Stimulated activated naive B cell treated with anti-CD40 and anti-IgM and Interleukin-4, amounts not matched to agents 10 μg/mL and 1 μg/mL and 100 μg/mL, for 72 hours (primary cell): ENCODE measurements at regions not wholly inside any gene's neighbourhood (a gene's known extent, or its start where the extent isn't known, plus 50 kb on each side); places are given as distances from the start of the nearest gene placed in this dataset.

ENCODE experiments used
- ATAC-seq, 2 donors: fragments of 150-1000 bp; cut with Tn5 transposase; replicated peaks; 2 replicates each; pipeline ENCODE4 v1.10.0; 2021; ENCODE audit warnings: moderate library complexity in 1 of 2
- DNase-seq: peaks from one replicate; pipeline ENCODE4 v3.0.0; 2021
- H3K27ac Mint-ChIP-seq: one replicate; pipeline ENCODE4 v1.8.0; 2022; ENCODE audit warnings: mild to moderate bottlenecking, mixed read lengths
- H3K27me3 Mint-ChIP-seq, 2 donors: one replicate each; pipeline ENCODE4 v1.8.0; 2022; ENCODE audit warnings: mixed read lengths in 2 of 2
- H3K36me3 Mint-ChIP-seq, 2 donors: one replicate each; pipeline ENCODE4 v1.8.0; 2022; ENCODE audit warnings: mixed read lengths in 2 of 2, mild to moderate bottlenecking in 1 of 2
- H3K4me1 Mint-ChIP-seq, 2 donors: one replicate each; pipeline ENCODE4 v1.8.0; 2022; ENCODE audit warnings: mixed read lengths in 2 of 2, mild to moderate bottlenecking in 1 of 2
- H3K4me3 Mint-ChIP-seq, 2 donors: one replicate each; pipeline ENCODE4 v1.8.0; 2022; ENCODE audit warnings: mild to moderate bottlenecking in 2 of 2, mixed read lengths in 2 of 2, moderate library complexity in 1 of 2
- H3K9me3 Mint-ChIP-seq, 2 donors: one replicate each; pipeline ENCODE4 v1.8.0; 2022; ENCODE audit warnings: mixed read lengths in 2 of 2, mild to moderate bottlenecking in 1 of 2

DNA sequence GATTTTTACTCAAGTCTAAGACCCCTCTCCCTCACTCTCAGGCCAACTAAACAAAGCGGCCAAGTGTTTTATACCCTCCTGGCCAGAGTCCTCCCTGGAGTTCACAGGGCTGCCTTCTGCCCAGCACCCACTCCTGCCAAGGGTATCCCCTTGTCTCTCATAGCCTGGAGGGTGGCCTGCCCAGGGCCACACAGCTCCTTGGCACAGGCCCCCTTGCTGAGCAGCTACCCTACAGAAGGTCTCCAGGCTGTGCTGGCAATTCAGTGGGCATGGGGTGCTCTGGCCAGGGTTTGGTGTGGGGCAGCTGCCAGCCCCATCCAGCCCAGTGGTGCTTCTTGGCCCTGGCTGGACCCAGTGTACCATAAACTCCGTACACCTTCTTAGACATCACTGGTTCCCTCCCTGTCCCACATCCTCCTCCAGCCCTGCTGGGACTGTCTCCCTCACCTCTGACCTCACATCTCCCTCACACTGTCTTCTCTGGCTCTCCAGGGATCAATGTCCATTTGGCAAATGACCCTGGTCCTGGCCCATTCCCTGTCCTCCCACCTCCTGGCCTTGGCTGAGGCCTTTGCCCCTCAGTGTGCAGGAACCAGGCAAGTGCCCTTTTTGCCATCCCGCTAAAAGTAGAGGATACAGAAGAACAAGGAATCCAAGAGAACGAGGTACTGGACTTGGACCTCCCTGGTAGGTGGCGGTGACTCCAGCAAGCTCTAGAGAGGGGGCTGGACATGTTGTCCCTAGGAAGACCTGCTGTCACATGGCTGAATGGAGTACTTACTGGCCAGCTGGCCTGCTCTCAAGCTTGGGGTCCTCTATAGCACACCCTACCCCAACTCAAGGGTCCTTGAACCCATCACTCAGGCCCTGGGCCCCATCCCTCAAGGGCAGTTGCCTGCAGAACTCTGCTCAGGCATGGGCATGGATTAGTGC is 50.0 kb upstream of the TRPM1 start:
- Mint-ChIP-seq H3K27ac (no peak overlapping the region), H3K36me3 (no peaks in the 10 kb centered on the region), H3K4me3 (no peak overlapping the region), H3K4me1 (no peaks in the 10 kb centered on the region), H3K9me3 (no peaks in the 10 kb centered on the region), H3K27me3 (peaks cover 11 to 14% of the 10 kb centered on the region in 2 donors)
- ATAC-seq = no peak
- no peak for DNase-seq

DNA sequence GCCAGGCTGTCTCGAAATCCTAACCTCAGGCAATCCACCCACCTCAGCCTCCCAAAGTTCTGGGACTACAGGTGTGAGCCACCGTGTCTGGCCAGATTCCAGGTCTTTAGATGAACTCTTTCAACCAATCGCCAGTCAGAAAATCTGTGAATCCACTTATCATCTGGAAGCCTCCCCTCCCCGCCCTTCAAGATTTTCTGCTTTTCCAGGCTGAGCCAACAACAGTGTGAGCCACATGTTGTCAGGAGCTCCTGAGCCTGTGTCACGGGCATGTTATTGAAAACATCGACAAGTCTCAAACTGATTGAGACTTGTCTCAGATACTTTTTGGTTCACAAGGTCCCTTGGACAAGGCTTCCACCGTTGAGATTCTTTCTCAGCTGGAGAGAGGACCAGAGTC is 52.0 kb upstream of the TRPM1 start:
- no peak for ATAC-seq
- H3K36me3 Mint-ChIP-seq = no peaks in the 10 kb centered on the region
- no peak overlapping the region for H3K4me3 Mint-ChIP-seq
- no peaks in the 10 kb centered on the region for H3K4me1 Mint-ChIP-seq
- H3K27me3 Mint-ChIP-seq = peaks cover 11 to 14% of the 10 kb centered on the region in 2 donors
- DNase-seq = no peak
- no peak overlapping the region for H3K27ac Mint-ChIP-seq
- no peaks in the 10 kb centered on the region for H3K9me3 Mint-ChIP-seq

GRCh38 chr15:31155151-31155550 is 53.6 kb upstream of the TRPM1 start:
- Mint-ChIP-seq H3K4me3 (no peak overlapping the region), H3K4me1 (no peaks in the 10 kb centered on the region), H3K27me3 (peaks cover under 1 to 9% of the 10 kb centered on the region in 2 donors), H3K9me3 (no peaks in the 10 kb centered on the region), H3K27ac (no peak overlapping the region), H3K36me3 (no peaks in the 10 kb centered on the region)
- ATAC-seq (no peak), DNase-seq (no peak)

GRCh38 chr15:31156226-31156625 is 54.7 kb upstream of the TRPM1 start:
- no peaks in the 10 kb centered on the region for H3K4me1 Mint-ChIP-seq
- H3K27ac Mint-ChIP-seq = no peak overlapping the region
- H3K36me3 Mint-ChIP-seq = no peaks in the 10 kb centered on the region
- no peak overlapping the region for H3K4me3 Mint-ChIP-seq
- no peaks in the 10 kb centered on the region for H3K9me3 Mint-ChIP-seq
- H3K27me3 Mint-ChIP-seq = peaks cover 0 to 8% of the 10 kb centered on the region in 2 donors
- ATAC-seq = no peak
- DNase-seq = no peak

DNA sequence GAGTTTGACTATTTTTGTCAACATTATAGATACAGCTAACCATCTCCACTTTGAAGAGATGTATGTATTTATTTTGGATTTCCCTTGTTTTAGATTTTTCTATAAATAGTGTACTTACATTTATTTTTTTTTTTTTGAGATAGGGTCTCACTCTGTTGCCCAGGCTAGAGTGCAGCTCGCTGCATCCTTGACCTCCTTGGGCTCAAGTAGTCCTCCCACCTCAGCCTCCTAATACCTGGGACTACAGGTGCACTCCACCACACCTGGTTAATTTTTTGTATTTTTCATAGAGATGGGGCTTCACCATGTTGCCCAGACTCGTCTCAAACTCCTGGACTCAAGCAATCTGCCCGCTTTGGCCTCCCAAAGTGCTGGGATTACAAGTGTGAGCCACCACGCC is 55.3 kb upstream of the TRPM1 start:
- Mint-ChIP-seq H3K9me3 (no peaks in the 10 kb centered on the region), H3K27ac (no peak overlapping the region), H3K27me3 (peaks cover 0 to 3% of the 10 kb centered on the region in 2 donors), H3K4me1 (no peaks in the 10 kb centered on the region), H3K4me3 (no peak overlapping the region), H3K36me3 (no peaks in the 10 kb centered on the region)
- ATAC-seq (no peak), DNase-seq (no peak)

DNA sequence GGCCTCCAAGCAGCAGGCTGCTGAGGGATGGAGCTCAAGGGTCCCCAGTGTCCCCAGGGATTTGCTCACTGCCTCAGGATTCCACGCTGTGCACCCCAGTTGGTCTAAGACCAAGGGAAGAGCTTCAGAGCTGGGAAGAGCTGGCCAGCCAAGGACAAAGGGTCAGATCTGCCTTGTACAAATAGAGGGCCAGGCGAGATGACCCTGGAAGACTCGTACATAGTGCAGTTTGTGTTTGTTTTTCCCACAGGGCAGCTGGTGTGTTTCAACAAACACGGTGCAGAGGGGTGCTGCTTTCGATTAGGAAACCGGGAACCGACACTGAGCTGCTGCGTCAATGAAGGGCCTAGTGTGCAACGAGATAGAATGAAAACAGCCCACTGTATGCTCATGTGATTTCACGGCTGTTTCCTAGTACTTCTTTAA is 56.1 kb upstream of the TRPM1 start:
- Mint-ChIP-seq H3K27me3 (peaks cover 6 to 9% of the 10 kb centered on the region in 2 donors), H3K9me3 (no peaks in the 10 kb centered on the region), H3K36me3 (no peaks in the 10 kb centered on the region), H3K4me1 (peaks cover 0 to under 1% of the 10 kb centered on the region in 2 donors), H3K27ac (no peak overlapping the region), H3K4me3 (no peak overlapping the region)
- DNase-seq (no peak), ATAC-seq (no peak)

DNA sequence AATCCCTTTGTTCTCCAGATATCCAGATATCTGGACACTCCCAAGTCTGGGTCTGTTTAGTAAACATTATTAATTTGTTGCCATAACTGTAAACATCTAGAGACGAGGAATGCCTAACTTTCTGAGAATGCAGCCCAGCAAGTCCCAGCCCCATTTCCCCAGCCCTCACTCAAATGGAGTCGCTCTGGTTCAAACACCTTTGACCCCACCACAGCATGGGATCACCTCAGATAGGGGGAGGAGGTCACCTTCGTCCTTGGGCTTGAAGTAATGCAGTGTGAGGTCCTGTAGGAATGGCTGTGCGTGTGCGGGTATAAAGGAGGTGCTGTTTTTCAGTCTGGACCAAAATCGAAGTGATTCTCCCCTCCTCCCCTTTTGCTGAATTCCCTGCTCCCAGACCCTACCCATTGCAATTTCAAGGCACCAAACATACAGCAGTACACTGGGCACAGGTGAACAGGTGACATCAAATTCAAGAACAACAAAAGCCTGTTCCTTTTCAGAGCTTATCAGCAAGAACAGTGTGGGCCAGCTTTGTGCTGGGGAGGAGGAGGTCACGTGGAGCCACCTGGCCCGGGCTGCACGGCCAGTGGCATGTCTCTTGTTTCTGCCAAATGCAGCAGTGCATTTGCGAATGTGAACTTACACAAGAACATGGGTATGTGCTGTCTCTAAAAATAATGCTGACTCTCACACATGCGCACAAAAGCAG is 57.5 kb upstream of the TRPM1 start:
- ATAC-seq (no peak), DNase-seq (no peak)
- H3K9me3 Mint-ChIP-seq = no peaks in the 10 kb centered on the region
- H3K36me3 Mint-ChIP-seq = no peaks in the 10 kb centered on the region
- H3K4me1 Mint-ChIP-seq = peaks cover 0 to 2% of the 10 kb centered on the region in 2 donors
- H3K27ac Mint-ChIP-seq = no peak overlapping the region
- peaks cover 16 to 22% of the 10 kb centered on the region in 2 donors for H3K27me3 Mint-ChIP-seq
- H3K4me3 Mint-ChIP-seq = no peak overlapping the region

- Mint-ChIP-seq H3K27ac (no peak overlapping the region), H3K36me3 (no peaks in the 10 kb centered on the region), H3K4me1 (peaks cover 0 to 2% of the 10 kb centered on the region in 2 donors), H3K9me3 (no peaks in the 10 kb centered on the region), H3K4me3 (no peak overlapping the region), H3K27me3 (peaks cover 16 to 22% of the 10 kb centered on the region in 2 donors)
- ATAC-seq (no peak), DNase-seq (no peak)
These were observed 58.3 kb upstream of the TRPM1 start for GRCh38 chr15:31159837-31160236.

GRCh38 chr15:31160297-31160696 is 58.8 kb upstream of the TRPM1 start:
- ATAC-seq (no peak), DNase-seq (no peak)
- Mint-ChIP-seq H3K9me3 (no peaks in the 10 kb centered on the region), H3K4me3 (no peak overlapping the region), H3K27ac (no peak overlapping the region), H3K36me3 (no peaks in the 10 kb centered on the region), H3K27me3 (peaks cover 16 to 22% of the 10 kb centered on the region in 2 donors), H3K4me1 (peaks cover 0 to 2% of the 10 kb centered on the region in 2 donors)

- H3K36me3 Mint-ChIP-seq = no peaks in the 10 kb centered on the region
- peaks cover 16 to 22% of the 10 kb centered on the region in 2 donors for H3K27me3 Mint-ChIP-seq
- ATAC-seq (no peak), DNase-seq (no peak)
- H3K9me3 Mint-ChIP-seq = no peaks in the 10 kb centered on the region
- H3K4me1 Mint-ChIP-seq = peaks cover 0 to 2% of the 10 kb centered on the region in 2 donors
- H3K4me3 Mint-ChIP-seq = no peak overlapping the region
- no peak overlapping the region for H3K27ac Mint-ChIP-seq
These were observed 59.4 kb upstream of the TRPM1 start for GRCh38 chr15:31160740-31161495.

DNA sequence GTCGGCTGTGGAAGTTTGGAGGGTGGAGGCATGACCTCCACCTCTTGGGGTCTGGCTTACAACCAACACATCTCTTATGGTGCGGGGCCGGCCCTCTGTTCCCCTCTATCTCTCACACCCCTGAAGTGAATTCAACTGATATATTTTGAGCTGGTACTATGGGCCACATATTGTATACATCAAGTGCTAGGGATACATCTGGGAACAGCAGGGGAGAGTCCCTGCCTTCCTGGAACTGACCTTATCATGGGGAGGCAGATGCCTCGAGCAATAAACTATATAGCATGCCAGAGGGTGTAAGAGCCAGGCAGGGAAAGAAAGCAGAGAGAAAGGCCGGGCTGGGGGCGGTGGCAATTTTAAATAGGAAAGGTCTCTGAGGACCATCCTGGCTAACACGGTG is 60.4 kb upstream of the TRPM1 start:
- peaks cover 0 to 2% of the 10 kb centered on the region in 2 donors for H3K4me1 Mint-ChIP-seq
- no peak overlapping the region for H3K27ac Mint-ChIP-seq
- no peaks in the 10 kb centered on the region for H3K9me3 Mint-ChIP-seq
- no peak overlapping the region for H3K4me3 Mint-ChIP-seq
- DNase-seq = no peak
- no peak for ATAC-seq
- H3K27me3 Mint-ChIP-seq = peaks cover 16 to 22% of the 10 kb centered on the region in 2 donors
- no peaks in the 10 kb centered on the region for H3K36me3 Mint-ChIP-seq

DNA sequence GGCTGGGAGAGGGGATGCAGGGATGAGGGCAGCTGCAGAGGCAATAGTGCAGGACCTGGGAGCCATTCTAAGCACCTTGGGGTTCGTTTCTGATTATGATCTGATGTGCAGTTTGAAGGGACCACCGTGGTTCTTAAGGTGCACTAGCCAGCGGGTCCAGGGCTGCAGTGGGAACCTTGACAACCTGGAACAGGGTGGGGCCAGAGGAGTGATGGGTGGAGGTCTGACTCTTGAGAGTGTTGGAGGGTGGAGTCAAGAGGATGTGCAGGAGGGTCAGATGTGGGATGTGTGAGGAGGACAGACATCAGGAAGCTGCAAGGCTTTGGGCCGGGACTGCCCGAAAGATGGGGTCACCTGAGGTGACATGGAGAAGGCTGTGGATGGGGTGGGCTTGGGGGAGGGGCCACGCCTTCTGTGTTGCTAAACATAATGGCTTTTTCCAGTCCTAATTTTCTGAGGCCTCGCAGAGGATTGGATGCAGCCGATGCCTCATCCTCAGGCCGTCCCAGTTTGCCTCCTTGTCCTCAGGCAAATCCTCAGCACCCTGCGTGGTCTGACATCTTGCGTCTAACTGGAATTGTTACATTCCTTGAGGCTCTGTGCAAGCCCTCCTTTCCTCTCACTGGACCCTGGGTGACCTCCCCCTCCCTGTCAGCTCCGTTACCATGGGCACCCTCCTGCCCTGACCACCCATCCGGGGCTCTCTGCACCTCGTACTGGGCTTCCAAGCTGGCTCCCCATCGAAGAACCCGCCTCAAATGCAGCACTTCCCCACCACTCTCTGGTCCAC is 61.4 kb upstream of the TRPM1 start:
- Mint-ChIP-seq H3K4me3 (no peak overlapping the region), H3K36me3 (no peaks in the 10 kb centered on the region), H3K27ac (no peak overlapping the region), H3K9me3 (no peaks in the 10 kb centered on the region), H3K4me1 (peaks cover 0 to 2% of the 10 kb centered on the region in 2 donors), H3K27me3 (peaks cover 16 to 22% of the 10 kb centered on the region in 2 donors)
- DNase-seq = no peak
- no peak for ATAC-seq

DNA sequence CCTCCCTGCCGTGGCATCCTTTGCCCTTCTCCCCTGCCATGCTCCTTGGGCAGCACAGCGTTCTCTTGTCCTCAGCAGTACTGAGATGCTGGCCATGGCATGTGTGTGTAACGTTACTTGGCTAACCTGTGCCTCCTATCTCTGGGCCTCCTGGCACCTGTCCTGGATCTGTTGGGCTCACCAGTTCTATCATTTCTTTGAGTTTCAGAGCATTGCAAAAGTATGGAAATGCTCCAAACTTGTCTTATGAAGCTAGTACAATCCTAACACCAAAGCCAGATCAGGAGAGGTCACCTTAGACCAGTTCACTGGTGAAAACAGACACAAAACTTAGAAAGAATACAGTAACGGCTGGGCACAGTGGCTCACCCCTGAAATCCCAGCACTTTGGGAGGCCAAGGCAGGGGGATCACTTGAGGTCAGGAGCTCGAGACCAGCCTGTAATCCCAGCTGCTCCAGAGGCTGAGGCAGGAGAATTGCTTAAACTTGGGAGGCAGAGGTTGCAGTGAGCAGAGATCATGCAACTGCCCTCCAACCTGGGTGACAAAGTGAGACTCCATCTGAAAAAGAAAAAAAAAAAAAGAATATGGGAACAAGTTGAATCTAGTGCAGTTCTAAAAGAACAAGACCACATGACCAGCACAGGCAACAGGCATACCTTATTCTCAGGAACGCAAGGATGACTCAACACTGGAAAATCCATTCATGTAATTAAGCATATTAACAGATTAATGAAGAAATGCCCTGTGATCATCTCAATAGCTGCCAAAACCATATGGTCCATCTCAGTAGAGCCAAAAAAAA is 62.4 kb upstream of the TRPM1 start:
- peaks cover 16 to 22% of the 10 kb centered on the region in 2 donors for H3K27me3 Mint-ChIP-seq
- ATAC-seq (no peak), DNase-seq (no peak)
- H3K4me3 Mint-ChIP-seq = no peak overlapping the region
- H3K36me3 Mint-ChIP-seq = no peaks in the 10 kb centered on the region
- peaks cover 0 to 2% of the 10 kb centered on the region in 2 donors for H3K4me1 Mint-ChIP-seq
- H3K9me3 Mint-ChIP-seq = no peaks in the 10 kb centered on the region
- no peak overlapping the region for H3K27ac Mint-ChIP-seq
